ENCODE measurements at regions not wholly inside any gene's neighbourhood (a gene's known extent, or its start where the extent isn't known, plus 50 kb on each side); places are given as distances from the start of the nearest gene placed in this dataset.

- peak; percentile 47 for DNase-seq (ENCODE audit: low read depth)
- TF ChIP-seq, protein P1, sequence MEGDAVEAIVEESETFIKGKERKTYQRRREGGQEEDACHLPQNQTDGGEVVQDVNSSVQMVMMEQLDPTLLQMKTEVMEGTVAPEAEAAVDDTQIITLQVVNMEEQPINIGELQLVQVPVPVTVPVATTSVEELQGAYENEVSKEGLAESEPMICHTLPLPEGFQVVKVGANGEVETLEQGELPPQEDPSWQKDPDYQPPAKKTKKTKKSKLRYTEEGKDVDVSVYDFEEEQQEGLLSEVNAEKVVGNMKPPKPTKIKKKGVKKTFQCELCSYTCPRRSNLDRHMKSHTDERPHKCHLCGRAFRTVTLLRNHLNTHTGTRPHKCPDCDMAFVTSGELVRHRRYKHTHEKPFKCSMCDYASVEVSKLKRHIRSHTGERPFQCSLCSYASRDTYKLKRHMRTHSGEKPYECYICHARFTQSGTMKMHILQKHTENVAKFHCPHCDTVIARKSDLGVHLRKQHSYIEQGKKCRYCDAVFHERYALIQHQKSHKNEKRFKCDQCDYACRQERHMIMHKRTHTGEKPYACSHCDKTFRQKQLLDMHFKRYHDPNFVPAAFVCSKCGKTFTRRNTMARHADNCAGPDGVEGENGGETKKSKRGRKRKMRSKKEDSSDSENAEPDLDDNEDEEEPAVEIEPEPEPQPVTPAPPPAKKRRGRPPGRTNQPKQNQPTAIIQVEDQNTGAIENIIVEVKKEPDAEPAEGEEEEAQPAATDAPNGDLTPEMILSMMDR (IDR thresholded peaks at IDR 0.05; ENCODE audit: insufficient read depth, low read depth, low read length, missing control alignments): no peak
These were observed 502.4 kb downstream of the BCKDHB start for GRCh38 chr6:80608881-80609280.

GRCh38 chr6:80607811-80608391, 501.4 kb downstream of the BCKDHB start:
- peak; percentile 86 for DNase-seq (ENCODE audit: low read depth)
- TF ChIP-seq, protein P1 (IDR thresholded peaks at IDR 0.05; ENCODE audit: insufficient read depth, low read depth, low read length, missing control alignments): no peak
- no peak overlapping the region for H3K4me3 ChIP-seq (ENCODE audit: low read length)

More at GRCh38 chr6:80608881-80609280, 502.4 kb downstream of the BCKDHB start:
- no peak overlapping the region for H3K4me3 ChIP-seq (ENCODE audit: low read length)

GRCh38 chr6:80605165-80605989, 498.9 kb downstream of the BCKDHB start:
- DNase-seq (ENCODE audit: low read depth): peak; percentile 63
- H3K4me3 ChIP-seq (ENCODE audit: low read length): no peak overlapping the region
- TF ChIP-seq, protein P1 (IDR thresholded peaks at IDR 0.05; ENCODE audit: insufficient read depth, low read depth, low read length, missing control alignments): peak; percentile 73

DNA sequence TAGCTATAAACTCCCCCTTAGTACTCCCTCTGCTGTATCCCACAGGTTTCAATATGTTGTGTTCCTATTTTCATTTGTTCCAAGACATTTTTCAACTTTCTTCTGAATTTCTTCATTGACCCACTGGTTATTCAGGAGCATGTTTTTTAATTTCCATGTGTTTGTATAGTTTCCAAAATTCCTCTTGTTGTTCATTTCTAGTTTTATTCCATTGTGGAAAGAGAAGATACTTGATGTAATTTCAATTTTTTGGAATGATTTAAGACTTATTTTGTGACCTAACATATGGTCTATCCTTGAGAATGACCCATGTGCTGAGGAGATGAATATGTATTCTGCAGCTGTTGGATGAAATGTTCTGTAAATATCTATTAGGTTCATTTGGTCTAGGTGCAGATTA, 497.2 kb downstream of the BCKDHB start:
- TF ChIP-seq, protein P1 (IDR thresholded peaks at IDR 0.05; ENCODE audit: insufficient read depth, low read depth, low read length, missing control alignments): no peak
- H3K4me3 ChIP-seq (ENCODE audit: low read length): no peak overlapping the region
- DNase-seq (ENCODE audit: low read depth): no peak

DNA sequence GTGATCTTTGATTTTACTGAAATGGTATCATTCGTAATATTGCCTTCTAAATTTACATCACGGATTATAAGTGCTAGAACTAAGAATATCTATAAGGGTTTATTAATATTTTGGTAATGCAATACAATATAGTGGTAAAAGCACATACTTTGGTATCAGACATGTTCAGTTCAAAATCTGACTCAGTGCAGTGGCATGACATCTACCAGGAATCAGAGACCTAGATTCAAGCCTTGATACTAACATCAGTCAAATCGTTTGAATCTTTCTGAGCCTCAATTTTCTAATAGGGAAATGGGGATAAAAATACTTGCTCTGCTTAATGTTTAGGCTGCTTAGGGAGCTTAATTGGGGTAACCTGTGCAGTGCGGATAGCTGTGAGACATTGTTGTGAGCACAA, 488.0 kb downstream of the BCKDHB start:
- TF ChIP-seq, protein P1 (IDR thresholded peaks at IDR 0.05; ENCODE audit: insufficient read depth, low read depth, low read length, missing control alignments): no peak
- DNase-seq (ENCODE audit: low read depth): peak; percentile 20
- no peak overlapping the region for H3K4me3 ChIP-seq (ENCODE audit: low read length)

DNA sequence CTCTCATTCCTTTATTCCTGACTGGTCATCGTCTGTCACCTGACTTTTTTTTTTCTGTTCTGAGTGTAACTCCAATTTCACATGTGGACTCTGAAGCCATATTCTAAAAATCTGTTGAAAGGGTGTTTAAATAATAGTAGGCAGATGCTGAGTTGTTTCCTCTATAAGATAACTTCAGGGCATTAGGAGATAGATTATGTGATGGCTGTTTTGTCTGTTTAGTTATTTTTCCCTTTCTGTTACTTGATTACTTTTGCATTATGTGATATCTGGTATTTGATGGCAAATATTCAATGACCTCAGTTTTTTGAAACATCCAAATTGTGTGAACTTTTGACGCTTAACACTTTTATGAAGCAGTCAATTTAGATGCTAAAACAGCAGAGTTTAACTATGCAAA, 486.0 kb downstream of the BCKDHB start:
- no peak overlapping the region for H3K4me3 ChIP-seq (ENCODE audit: low read length)
- TF ChIP-seq, protein P1 (IDR thresholded peaks at IDR 0.05; ENCODE audit: insufficient read depth, low read depth, low read length, missing control alignments): no peak
- DNase-seq (ENCODE audit: low read depth): no peak

Measured in epithelial cell of esophagus (primary cell).